ENCODE measurements at regions not wholly inside any gene's neighbourhood (a gene's known extent, or its start where the extent isn't known, plus 50 kb on each side); places are given as distances from the start of the nearest gene placed in this dataset.

- TF ChIP-seq, protein P1, sequence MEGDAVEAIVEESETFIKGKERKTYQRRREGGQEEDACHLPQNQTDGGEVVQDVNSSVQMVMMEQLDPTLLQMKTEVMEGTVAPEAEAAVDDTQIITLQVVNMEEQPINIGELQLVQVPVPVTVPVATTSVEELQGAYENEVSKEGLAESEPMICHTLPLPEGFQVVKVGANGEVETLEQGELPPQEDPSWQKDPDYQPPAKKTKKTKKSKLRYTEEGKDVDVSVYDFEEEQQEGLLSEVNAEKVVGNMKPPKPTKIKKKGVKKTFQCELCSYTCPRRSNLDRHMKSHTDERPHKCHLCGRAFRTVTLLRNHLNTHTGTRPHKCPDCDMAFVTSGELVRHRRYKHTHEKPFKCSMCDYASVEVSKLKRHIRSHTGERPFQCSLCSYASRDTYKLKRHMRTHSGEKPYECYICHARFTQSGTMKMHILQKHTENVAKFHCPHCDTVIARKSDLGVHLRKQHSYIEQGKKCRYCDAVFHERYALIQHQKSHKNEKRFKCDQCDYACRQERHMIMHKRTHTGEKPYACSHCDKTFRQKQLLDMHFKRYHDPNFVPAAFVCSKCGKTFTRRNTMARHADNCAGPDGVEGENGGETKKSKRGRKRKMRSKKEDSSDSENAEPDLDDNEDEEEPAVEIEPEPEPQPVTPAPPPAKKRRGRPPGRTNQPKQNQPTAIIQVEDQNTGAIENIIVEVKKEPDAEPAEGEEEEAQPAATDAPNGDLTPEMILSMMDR (IDR thresholded peaks at IDR 0.05) = no peak
- no peak overlapping the region for H3K4me3 ChIP-seq (ENCODE audit: low read depth in 1 of 2, low read length in 1 of 2)
- no peaks in the 10 kb centered on the region for H3K9me3 ChIP-seq
- H3K36me3 ChIP-seq = no peaks in the 10 kb centered on the region
- H3K27ac ChIP-seq = no peak overlapping the region
- no peaks in the 10 kb centered on the region for H3K27me3 ChIP-seq
- no peaks in the 10 kb centered on the region for H3K4me1 ChIP-seq (ENCODE audit: control insufficient read depth in 1 of 2, insufficient read depth in 1 of 2, low read depth in 1 of 2, low read length in 1 of 2)
Measured at GRCh38 chr6:45714741-45715507, 300.7 kb downstream of the CLIC5 start.

- no peaks in the 10 kb centered on the region for H3K27me3 ChIP-seq
- no peak overlapping the region for H3K27ac ChIP-seq
- H3K36me3 ChIP-seq = no peaks in the 10 kb centered on the region
- H3K4me3 ChIP-seq (ENCODE audit: low read depth in 1 of 2, low read length in 1 of 2) = no peak overlapping the region
- H3K9me3 ChIP-seq = no peaks in the 10 kb centered on the region
- no peaks in the 10 kb centered on the region for H3K4me1 ChIP-seq (ENCODE audit: control insufficient read depth in 1 of 2, insufficient read depth in 1 of 2, low read depth in 1 of 2, low read length in 1 of 2)
- TF ChIP-seq, protein P1 (IDR thresholded peaks at IDR 0.05) = no peak
Measured at GRCh38 chr6:45714006-45714730, 301.5 kb downstream of the CLIC5 start.
